Activated gamma-delta T cell treated with Interleukin-2 at 50 U/mL for 16 hours (primary cell): ENCODE measurements at regions not wholly inside any gene's neighbourhood (a gene's known extent, or its start where the extent isn't known, plus 50 kb on each side); places are given as distances from the start of the nearest gene placed in this dataset.
"Not testable (repeated sequence)": the region's sequence is repeated elsewhere in the genome, so short reads cannot be mapped to it uniquely, and the experiment has no call there.

Experiments used
- DNase-seq: peaks from one replicate; pipeline ENCODE4 v3.0.0-alpha.2; 2020

DNA sequence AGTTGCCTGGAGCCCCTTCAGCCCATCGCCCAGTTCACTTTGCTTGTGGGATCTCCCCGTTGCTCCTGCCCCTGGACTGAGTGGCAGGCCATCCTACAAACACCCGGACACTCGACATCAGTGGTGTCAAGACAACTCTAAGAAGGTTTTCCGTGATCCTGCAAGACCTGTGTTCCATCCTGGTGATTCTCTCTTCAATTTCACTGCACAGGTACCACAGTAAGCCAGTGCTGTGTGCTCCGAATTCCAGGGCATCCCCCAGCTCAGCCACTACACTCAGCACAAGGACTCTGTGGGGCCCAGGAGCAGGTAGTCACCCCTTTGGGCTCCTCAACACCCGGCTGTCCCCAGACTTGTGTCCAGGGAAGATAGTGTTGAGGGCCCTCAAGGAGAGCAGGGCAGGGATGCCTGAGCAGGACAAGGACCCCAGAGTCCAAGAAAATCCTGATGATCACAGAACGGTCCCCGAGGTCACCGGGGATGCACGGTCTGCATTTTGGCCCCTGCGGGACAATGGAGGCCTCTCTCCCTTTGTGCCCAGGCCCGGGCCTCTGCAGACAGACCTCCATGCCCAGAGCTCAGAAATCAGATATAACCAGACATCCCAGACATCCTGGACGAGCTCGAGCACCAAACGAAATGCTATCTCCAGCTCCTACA is 146.9 kb upstream of the C1QTNF3 start:
- not testable (repeated sequence) for DNase-seq

GRCh38 chr5:34190466-34190865 is 147.5 kb upstream of the C1QTNF3 start:
- not testable (repeated sequence) for DNase-seq

GRCh38 chr5:34191279-34191744 is 148.3 kb upstream of the C1QTNF3 start:
- DNase-seq, result not testable (repeated sequence)

DNA sequence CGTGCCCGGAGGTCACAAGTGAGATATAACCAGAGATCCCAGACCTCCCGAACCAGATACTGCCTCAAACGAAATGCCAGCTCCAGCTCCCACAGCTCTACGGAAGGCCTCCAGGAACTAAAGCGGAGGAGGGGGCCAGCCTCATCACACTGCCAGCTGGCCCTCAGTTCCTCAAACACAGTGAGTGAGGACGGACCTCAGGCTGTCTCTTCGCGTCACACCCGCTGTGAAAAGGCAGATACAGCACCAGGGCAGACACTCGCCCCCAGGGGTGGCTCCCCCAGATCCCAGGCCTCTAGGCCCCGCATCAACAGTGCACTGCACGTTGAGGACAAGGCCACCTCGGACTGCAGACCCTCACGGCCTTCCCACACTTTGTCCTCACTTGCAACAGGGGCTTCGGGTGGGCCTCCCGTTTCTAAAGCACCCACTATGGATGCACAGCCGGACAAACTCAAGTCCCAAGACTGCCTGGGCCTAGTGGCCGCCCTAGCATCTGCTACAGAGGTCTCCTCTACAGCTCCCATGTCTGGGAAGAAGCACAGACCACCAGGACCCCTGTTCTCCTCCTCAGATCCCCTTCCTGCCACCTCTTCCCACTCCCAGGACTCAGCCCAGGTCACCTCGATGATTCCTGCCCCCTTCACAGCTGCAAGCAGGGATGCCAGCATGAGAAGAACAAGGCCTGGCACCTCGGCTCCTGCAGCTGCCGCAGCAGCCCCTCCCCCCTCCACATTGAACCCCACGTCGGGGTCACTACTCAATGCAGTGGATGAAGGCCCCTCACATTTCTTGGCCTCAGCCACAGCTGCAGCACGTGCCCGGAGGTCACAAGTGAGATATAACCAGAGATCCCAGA is 149.3 kb upstream of the C1QTNF3 start:
- DNase-seq, result not testable (repeated sequence)

GRCh38 chr5:34192923-34193262 is 149.9 kb upstream of the C1QTNF3 start:
- not testable (repeated sequence) for DNase-seq

GRCh38 chr5:34193297-34193696 is 150.3 kb upstream of the C1QTNF3 start:
- DNase-seq, result not testable (repeated sequence)

GRCh38 chr5:34193804-34194203 is 150.8 kb upstream of the C1QTNF3 start:
- not testable (repeated sequence) for DNase-seq

GRCh38 chr5:34196091-34196490 is 153.1 kb upstream of the C1QTNF3 start:
- DNase-seq, result not testable (repeated sequence)

- not testable (repeated sequence) for DNase-seq
These were observed 162.3 kb upstream of the C1QTNF3 start for GRCh38 chr5:34205347-34205746.

- DNase-seq, result not testable (repeated sequence)
These were observed 174.4 kb upstream of the C1QTNF3 start for GRCh38 chr5:34217386-34217785.

DNA sequence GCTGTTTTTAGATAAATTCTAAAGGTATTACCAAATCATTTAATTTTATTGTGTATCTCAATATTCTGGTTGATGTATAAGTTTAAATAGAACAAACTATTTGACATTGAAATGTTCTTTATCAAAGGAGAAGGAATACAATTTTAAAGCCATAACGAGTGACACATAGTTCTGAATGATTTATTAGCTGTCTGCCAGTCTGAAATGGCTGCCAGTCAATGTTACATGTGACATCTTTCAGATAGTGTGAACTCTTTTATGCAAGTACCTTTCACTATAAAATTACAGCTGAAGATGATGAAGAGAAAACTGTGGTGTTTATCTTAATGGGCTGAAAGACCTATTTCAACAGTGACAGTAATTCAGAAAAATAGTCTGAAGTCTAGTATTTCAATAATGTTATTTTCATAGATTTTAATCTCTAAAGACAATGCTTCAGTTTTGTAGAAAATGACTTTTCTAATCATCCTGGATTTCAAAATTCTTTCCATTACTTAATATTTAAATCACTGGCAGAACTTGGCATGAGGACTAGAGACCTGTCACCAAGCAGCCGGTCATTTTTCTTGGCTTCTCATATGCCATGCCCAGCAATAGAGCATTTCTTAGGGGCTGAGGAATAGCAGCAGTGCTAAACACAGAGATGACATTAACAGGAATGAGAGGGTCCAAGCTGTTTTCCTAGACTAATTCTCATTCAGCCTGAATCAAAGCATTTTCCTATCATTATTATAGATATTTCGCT is 178.5 kb upstream of the C1QTNF3 start:
- not testable (repeated sequence) for DNase-seq

GRCh38 chr5:34223158-34223557 is 180.1 kb upstream of the C1QTNF3 start:
- DNase-seq, result not testable (repeated sequence)

- not testable (repeated sequence) for DNase-seq
These were observed 187.4 kb upstream of the C1QTNF3 start for GRCh38 chr5:34230402-34230801.

- not testable (repeated sequence) for DNase-seq
These were observed 200.8 kb upstream of the C1QTNF3 start for GRCh38 chr5:34243802-34244201.

DNA sequence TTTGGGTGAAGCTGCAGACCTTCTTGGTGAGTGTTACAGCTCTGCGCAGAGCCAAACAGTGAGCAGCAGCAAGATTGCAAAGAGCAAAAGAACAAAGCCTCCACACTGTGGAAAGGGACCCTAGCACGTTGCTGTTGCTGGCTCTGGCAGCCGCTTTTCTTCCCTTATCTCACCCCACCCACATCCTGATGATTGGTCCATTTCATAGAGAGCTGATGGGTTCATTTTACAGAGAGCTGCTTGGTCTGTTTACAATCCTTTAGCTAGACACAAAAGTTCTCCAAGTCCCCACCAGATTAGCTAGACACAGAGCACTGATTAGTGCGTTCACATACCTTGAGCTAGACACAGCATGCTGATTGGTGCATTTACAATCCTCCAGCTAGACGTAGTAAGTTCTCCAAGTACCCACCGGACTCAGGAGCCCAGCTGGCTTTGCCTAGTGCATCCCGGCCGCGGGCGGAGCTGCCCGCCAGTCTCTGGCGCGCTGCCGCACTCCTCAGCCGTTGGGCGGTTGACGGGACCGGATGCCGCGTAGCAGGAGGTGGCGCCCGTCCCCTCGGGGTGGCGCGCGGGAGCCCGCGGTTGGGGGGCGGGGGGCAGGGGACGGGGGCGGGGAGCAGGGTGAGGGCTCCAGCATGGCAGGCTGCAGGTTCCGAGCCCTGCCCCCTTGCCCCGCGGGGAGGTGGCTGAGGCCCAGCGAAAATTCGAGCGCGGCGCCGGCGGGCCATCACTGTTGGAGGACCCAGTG is 201.4 kb upstream of the C1QTNF3 start:
- DNase-seq, result peak; percentile 70

DNA sequence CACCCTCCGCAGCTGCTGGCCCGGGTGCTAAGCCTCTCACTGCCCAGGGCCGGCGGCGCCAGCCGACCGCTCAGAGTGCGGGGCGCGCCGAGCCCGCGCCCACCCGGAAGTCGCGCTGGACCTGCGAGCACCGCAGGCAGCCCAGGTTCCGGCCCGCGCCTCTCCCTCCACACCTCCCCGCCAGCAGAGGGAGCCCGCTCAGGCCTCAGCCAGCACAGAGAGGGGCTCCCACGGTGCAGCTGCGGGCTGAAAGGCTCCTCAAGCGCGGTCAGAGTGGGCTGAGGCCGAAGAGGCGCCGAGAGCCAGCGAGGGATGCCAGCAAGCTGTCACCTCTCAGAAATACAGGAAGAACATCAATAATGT is 202.0 kb upstream of the C1QTNF3 start:
- DNase-seq, result peak; percentile 50

DNA sequence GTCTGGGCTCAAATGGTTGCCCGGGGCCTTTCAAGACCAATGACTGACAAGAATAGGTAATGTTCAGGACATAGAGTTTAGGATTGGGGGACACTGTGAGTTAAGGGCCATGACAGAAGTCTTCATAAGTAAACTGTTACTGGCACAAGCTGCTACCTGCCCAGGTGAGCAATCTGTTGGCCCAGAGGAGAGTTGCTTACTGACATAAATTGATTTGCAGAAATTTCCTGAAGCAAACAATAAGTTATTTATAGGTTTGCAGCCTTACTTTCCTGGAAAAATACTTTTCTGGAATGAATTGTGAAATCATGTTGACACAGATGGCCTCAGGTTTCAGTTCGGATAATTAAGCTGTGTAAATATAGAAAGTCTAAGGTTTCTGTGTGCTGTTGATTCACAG is 202.8 kb upstream of the C1QTNF3 start:
- not testable (repeated sequence) for DNase-seq

DNA sequence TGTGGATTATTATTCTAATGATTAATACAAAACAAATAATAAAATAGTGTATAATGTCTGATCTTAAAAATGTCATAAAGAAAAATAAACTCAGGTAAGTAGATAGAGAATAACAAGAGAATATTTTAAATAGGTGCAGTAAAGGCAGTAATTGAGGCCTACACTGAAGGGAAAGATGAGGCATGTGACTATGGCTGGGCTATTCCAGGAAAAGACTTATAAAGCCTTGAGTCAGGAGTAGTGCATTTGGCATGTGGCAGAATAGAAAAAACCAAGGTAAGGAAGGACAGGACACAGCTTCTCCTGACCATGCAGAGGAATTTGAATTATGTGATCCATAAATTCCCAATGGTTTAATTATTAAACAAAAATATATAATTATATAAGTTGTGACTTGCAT is 215.6 kb upstream of the C1QTNF3 start:
- not testable (repeated sequence) for DNase-seq

DNA sequence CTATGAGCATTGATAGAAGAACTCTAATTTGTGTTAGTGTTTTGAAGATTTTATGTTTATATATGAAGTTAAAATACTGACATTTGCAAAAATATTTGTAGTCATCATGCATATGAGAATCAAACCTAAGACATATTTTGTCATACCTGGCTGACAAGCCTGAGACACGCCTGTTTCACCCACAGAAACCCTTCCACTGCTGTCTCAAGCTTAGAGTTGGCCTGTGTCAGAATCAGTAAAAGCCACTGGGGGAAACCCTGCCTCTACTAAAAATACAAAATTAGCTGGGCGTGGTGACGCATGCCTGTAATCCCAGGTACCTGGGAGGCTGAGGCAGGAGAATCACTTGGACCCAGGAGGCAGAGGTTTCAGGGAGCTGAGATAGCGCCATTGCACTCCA is 218.0 kb upstream of the C1QTNF3 start:
- DNase-seq, result not testable (repeated sequence)

GRCh38 chr5:34266151-34266550 is 223.1 kb upstream of the C1QTNF3 start:
- DNase-seq, result not testable (repeated sequence)

DNA sequence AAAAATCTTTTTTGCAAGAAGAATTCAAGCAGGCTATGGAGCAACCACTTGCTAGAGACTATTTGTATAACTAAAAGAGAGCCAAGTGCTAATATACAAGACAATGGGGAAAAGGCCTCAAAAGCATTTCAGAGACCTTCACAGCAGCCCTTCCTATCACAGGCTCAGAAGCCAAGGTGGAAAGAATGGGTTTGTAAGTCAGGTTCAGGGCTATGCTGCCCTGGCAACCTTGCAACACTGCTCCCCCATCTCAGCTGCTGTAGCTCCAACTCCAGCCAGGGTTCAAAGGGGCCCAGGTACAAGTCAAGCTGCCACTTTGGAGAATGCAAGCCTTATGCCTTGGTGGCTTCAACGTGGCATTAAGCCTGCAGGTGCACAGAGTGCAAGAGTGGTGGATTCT is 253.7 kb upstream of the C1QTNF3 start:
- DNase-seq, result not testable (repeated sequence)

DNA sequence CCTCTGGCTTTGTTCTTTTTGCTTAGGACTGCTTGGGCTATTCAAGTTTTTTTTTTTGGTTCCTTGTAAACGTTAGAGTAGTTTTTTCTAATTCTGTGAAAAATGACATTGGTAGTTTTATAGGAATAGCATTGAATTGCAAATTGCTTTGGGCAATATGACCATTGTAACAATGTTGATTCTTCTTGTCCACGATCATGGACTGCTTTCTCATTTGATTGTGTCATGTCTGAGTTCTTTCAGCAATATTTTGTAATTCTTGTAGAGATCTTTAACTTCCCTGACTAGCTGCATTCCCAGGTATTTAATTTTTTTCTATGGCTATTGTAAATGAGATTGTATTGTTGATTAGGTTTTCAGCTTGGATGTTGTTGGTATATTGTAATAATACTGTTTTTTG is 286.2 kb upstream of the C1QTNF3 start:
- DNase-seq, result not testable (repeated sequence)
